Hypothalamus (tissue), 51 donors: ENCODE measurements at regions not wholly inside any gene's neighbourhood (a gene's known extent, or its start where the extent isn't known, plus 50 kb on each side); places are given as distances from the start of the nearest gene placed in this dataset.
"Not testable (repeated sequence)": the region's sequence is repeated elsewhere in the genome, so short reads cannot be mapped to it uniquely, and the experiment has no call there.

Experiments
- DNase-seq, 51 donors: peaks; one replicate each; lab custom pipeline; 2025; lab: John Stamatoyannopoulos, UW

GRCh38 chr2:134043028-134043427 is 210.8 kb upstream of the MGAT5 start:
- not testable (repeated sequence) for DNase-seq

DNA sequence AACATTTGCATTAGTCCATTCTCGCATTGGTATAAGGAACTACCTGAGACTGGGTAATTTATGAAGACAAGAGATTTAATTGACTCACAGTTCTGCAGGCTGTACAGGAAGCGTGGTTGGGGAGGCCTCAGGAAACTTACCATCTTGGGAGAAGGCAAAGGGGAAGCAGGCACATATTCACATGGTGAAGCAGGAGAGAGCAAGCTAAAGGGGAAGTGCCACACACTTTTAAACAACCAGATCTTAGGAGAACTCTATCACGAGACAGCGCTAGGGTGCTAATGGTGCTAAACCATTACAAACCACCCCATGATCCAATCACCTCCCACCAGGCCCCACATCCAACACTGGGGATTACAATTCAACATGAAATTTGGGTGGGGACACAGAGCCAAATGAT is 201.7 kb upstream of the MGAT5 start:
- no peak for DNase-seq

GRCh38 chr2:134056173-134056572 is 197.7 kb upstream of the MGAT5 start:
- DNase-seq: no peak

DNA sequence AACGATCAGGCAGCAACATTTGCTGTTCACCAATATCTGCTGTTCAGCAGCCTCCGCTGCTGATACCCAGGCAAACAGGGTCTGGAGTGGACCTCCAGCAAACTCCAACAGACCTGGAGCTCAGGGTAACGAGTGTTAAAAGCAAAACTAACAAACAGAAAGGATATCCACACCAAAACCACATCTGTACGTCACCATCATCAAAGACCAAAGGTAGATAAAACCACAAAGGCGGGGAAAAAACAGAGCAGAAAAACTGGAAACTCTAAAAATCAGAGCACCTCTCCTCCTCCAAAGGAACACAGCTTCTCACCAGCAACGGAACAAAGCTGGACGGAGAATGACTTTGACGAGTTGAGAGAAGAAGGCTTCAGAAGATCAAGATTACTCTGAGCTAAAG is 192.8 kb upstream of the MGAT5 start:
- not testable (repeated sequence) for DNase-seq

GRCh38 chr2:134062235-134062634 is 191.6 kb upstream of the MGAT5 start:
- DNase-seq: not testable (repeated sequence)

- DNase-seq: not testable (repeated sequence)
These were observed 190.0 kb upstream of the MGAT5 start for GRCh38 chr2:134063916-134064315.

DNA sequence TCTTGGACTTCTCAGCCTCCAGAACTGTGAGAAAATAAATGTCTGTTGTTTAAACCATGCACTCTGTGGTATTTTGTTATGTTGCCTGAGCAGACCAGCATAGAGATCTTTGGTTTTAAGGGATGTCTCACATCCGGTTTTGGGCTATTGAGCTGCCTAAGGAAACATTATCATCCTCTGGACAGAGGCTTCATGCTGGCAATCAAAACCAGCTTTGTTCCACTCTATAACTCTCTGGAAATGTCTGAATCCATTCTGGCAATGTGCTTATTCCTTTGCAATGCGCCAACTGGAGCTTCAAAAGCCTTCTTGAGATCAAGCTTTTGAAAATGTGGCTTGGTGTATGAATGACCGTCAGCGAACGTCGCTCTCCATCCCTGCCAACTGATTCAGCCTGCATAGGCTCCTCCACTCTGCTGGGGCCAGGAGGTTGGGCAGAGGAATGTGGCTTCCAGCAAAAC is 183.6 kb upstream of the MGAT5 start:
- no peak for DNase-seq

DNA sequence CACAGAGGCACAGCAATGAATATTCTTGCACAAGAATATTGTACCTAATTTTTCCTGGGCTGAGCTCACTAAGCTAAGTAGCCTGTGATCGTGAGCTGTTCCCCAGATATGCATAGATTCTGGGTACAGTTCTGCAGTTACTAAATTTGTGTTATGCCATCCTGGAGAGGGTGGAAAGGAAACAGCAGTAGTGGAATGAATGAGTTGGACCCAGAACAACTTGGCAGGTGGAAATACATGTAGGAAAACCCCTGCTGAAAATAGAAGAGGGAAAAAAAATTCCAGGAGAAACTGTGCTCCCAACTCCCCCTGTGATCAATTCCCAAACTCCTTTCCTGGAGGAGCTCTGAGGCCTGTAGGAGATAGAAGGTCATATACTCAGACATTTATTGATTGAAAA is 181.5 kb upstream of the MGAT5 start:
- DNase-seq: no peak

DNA sequence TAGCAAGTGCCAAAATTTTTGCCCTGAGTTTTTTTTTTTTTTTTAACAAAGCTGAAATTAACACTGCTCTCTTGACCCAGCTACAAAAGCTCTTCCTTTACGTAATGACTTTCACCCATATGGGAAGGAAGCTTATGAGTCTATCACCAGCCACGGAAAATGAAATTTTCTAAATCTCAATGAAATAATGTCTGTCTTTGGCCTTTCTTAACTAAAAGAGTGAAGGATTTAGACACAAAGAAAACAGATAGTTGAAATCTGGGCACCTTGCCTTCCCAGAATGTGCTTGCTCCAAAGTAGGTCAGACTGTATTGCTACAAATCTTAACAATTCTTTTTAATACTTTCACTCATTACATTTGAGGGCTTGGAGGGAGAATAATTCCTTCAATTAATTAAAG is 180.8 kb upstream of the MGAT5 start:
- DNase-seq: no peak

GRCh38 chr2:134074619-134075018 is 179.3 kb upstream of the MGAT5 start:
- DNase-seq: no peak

DNA sequence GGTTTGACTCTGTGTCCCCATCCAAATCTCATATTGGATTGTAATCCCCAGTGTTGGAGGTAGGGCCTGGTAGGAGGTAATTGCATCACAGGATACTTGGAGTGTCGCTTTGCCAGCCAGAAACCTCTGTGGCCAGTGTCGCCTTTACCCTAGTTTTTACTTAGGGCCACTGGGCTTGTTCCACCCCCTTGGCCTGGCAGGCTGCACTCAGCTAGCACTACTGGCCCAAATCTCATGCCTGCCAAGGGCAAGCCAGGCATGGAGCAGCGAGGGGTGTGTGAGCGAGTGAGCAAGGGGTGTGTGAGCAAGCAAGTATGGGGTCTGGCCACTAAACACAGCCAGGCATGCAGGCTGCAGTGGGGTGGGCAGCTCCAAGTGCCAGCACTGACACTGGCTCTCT is 178.7 kb upstream of the MGAT5 start:
- peak in 9 of 51 donors; percentile 2 to 36 (median 9) for DNase-seq

- DNase-seq: peak in 5 of 51 donors; percentile 2 to 19 (median 8)
These were observed 175.5 kb upstream of the MGAT5 start for GRCh38 chr2:134078354-134078753.

- DNase-seq: no peak
These were observed 174.5 kb upstream of the MGAT5 start for GRCh38 chr2:134079373-134079772.

DNA sequence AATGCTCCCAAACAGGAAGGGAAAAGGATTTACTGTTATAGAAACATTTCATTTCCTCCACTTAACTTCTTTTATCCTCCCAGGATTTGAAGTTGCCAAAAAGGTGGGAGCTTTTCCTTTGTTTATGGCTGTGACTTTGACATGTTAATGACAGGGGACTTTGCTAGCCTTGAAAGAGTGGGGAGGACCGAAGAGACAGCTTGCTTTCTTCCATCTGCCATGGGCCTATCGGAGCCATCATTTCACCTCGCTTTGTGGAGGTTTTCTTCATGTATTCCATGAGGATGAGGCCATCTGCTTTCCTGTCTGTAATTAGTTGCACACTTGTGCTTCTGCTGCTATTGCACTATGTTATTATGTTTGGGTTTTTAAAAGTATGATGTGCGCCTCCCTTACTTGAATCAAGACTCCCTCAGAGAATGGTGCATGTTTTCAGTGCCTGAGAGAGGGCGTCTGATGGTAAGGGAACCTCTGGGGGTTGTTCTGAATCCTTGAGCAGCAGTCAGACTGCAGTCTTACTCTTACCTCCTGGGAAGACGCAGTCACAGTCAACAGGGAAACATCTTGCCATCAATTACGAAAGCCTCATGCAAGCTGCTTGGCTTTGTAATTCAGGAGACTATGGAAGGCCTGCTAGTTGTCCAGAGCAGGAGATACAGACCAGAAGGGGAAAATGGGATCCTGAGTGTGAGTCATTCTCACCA is 173.3 kb upstream of the MGAT5 start:
- DNase-seq: no peak

DNA sequence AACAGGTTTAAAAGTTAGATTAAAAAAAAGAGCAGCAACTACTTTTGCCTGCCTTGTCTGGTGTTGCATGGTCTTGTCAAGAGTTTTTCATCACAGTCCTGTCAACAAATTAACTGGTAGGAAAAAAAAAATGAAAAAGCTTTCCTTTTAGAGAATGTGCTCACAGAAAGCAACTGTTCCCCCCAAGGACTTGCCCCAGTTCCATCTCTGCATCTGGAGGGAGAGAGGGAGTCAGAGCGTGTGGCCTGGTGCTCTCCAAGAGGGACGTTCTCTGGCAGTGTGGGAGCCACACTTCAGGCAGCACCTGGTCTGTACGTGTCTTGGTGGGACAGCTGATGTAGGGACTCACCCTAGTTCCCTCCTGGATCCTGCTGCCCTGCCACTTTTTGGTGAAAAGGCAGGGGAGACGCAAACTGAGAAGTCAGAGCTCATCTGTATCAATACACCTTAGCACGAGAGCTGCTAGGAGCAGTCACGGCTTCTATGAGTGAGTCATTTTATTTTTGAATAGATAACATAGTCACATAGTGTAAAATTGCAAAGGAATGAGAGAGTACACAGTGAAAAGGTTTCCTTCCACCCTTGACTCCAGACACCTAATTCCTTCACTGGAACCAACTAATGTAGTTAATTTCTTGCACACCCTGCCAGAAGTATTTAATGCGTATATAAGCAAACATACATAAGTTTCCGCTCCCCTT is 172.5 kb upstream of the MGAT5 start:
- DNase-seq: no peak

GRCh38 chr2:134083548-134083947 is 170.3 kb upstream of the MGAT5 start:
- DNase-seq: no peak

DNA sequence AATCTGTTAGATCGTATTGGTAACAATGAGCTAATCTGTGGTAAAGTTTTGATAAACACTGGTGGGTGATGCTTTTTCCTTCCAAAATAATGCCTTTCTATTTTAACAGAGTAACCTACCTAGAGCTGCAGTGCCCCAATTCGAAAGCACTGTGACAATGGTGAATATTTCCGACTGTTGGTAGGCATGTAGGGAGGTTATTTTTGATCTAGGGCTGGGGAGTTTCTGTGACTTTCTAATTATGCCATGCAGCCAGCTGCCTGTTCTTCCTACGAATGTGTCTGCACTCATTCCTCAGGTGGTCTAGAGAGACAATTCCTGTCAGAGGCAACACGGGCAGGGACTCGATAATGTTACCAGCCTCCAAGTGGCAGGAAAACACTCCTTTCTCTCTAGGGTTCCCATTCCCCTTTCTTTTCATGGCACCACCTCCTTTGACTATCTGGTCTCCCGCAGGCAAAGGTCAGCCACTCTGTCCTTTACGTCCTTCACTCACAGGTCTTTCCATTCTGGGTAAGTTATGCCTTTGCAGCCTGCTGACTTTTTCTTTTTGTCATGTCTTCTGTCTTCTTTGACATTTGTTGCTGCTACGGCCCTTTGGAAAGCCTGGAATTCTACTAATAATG is 167.2 kb upstream of the MGAT5 start:
- DNase-seq: no peak

DNA sequence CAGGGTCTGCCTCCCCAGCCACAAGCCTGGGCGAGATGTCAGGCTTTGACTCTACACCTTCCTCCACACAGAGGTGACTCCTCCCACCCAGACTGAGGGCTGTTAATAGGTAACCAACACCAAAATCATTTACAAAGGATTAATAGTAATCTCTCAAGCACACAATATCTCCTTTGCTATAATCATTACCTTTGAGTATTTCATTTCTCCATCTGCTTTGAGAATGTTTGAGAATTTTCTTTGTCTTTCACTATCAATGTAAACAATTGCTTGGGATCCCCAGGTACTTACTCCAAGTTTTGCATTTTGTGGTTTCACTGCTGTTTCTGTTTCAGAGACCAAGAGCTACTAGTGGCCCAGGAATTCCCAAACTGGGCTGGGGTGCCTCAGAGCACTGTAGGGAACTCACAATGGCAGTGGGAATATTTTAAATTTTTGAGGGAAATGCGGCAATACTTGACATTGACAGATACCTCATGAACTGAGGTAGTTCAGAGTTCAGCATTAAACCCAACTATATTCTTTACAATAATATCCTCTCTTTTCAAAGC is 166.4 kb upstream of the MGAT5 start:
- no peak for DNase-seq

DNA sequence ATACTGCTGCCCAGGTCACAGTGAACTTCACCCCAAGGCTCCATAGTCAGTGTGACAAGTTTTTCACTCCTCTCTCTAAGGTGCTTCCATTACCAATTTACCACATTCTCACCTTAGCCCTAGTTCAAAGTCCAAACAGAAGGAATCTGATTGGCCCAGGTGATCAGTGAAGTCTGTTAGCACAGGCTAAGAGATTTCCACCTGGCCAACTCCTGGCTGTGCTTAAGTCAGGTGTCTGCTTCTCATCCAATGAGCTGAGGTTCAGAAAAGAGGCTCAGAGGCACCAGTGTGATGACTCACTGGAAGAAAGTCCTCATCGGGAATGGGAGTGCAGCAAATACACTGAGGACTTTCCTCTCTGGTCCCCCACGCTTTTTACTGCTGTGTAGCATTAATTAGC is 164.4 kb upstream of the MGAT5 start:
- DNase-seq: no peak

- no peak for DNase-seq
These were observed 156.1 kb upstream of the MGAT5 start for GRCh38 chr2:134097740-134098139.

DNA sequence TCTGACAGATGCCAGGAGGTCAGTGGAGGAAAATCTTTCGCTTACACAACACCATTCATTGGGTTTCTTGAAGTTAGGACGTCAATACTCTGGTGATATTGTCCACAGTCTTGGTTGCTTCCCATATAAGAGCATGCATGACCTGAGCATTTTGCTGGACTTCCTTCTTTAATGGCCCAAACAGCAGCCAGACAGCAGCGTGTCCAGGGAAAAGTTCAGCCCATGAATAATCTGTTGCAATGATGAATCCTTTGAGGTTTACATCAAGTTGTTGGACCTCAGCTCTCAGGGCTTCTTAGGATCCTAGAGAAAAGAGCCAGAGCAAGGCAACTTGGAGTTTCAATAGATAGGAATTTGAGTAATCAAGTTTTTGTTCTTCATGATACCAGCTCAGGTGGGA is 155.6 kb upstream of the MGAT5 start:
- DNase-seq: no peak

- no peak for DNase-seq
These were observed 154.6 kb upstream of the MGAT5 start for GRCh38 chr2:134099273-134099672.
